Suppressor macrophage treated with lipopolysaccharide for 4 hours (primary cell): ENCODE measurements at regions not wholly inside any gene's neighbourhood (a gene's known extent, or its start where the extent isn't known, plus 50 kb on each side); places are given as distances from the start of the nearest gene placed in this dataset.

Experiments used
- DNase-seq: peaks from one replicate; pipeline ENCODE4 v3.0.0-alpha.2; 2020

GRCh38 chr1:221164951-221165838, 286.0 kb downstream of the HLX start:
- no peak for DNase-seq

DNA sequence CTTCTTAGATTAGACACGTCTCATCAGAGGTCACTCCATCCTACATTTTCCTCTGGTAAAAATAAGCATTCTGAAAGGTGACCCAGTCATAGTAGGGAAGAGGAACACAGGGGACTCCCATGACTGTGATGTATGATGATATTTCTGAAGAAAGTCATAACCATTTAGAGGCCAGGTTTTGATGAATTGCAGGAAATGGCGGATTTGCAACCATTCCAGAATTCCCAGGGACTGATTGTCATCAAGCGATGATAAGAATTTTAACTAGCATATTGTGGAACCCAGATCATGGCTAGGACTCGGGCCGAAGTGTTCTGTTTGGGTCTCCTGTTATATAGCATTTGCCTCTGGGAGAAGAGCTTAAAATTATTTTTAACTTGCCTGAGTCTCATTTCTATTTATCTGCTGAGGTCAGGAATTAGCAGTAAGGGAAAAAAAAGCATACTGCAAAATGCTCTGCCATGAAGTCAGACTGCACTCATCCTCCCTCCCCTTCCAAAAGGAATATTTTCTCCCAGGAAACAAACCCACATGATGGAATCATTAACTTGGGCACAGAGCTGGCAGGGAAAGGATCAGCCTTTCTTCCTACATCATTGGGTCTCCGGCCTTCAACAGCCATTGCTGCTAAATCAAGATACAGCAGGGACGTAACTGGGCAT, 286.7 kb downstream of the HLX start:
- peak; percentile 26 for DNase-seq

DNA sequence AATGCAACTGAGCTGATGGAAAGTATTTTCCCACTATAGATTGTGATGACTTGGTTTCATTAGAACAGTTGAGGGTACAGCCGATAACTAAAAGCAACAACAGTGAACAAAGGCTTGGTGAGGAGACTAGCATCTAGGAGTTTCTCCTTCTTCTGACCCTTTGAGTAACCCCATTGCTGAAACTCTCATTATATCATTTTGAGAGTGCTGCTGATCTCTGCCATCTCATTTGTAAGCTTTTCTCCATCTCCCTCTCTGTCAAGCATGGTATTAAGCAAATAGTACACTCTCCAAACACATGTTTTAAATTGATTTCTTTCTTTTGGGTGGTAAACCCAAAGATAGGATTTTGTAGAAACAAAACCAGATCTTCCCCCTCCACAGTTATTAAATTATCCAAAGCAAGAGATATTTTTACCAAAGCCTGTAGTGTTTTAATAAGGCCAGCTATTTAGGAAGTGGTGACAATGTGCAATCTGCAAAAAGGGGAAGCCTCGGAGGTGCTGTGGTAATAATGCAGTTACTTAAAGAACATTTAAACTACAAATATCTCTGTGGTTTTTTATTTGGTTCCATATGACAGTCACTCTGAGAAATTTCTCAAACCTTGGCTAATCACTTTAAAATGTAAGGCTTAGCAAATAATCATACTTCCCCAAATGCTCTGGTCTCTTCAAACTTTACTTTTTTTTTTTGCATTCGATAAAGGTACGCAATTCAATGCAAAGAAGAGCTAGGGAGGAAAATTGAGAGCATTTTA, 287.5 kb downstream of the HLX start:
- peak; percentile 94 for DNase-seq

GRCh38 chr1:221169447-221169889, 290.2 kb downstream of the HLX start:
- no peak for DNase-seq

DNA sequence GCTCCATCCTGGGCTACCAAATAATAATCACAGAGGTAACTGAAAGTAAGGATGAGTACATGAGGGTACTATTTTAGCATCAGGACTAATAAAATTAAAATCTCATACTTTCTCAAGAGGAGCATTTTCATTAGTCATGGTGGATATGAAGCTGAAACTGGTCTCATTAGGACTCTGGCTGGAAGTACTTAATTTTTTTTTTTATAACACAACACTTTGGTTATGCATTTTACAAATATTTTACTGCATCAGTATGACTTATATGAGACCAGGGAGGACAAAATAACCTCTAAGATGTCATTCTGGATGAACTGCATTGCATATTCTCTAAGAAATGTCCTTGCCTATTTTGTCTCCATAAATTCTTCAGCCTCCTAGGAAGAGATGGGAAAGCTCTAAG, 290.9 kb downstream of the HLX start:
- no peak for DNase-seq

DNA sequence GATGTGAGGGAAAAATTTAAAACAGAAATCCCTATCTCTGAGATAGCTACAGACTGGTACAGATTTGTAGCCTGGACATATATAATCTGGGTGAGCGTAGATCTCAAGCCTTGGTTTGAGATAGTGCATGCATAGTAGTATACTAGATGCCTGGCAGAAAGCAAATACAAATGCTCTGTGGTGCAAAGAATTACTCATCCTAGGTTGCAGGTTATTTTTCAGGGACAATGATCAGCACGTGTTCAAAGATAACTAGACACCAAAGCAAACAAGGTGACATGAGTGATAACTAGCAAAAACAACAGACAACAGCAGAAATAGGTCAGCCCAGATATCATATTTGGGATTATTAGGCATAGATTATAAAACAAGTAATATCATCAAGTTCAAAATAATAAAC, 292.5 kb downstream of the HLX start:
- no peak for DNase-seq

DNA sequence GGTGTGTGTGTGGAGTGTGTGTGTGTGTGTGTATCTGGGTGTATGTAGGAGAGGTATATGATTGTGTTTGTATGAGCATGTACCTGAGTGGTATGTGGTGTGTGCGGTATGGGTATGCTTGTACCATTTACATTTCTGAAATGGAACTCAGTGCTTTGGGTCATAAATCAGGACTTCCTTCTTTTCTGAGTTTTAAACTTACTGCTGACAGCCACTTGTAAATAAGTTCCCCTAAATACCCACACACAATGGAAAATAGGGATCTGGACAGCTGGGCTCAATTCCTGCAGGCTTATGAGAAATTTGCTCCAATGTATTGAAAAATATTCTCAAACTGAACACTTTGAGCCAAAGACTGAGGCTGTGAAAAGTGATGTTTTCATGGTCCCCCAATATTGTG, 293.6 kb downstream of the HLX start:
- DNase-seq, result peak; percentile 52

DNA sequence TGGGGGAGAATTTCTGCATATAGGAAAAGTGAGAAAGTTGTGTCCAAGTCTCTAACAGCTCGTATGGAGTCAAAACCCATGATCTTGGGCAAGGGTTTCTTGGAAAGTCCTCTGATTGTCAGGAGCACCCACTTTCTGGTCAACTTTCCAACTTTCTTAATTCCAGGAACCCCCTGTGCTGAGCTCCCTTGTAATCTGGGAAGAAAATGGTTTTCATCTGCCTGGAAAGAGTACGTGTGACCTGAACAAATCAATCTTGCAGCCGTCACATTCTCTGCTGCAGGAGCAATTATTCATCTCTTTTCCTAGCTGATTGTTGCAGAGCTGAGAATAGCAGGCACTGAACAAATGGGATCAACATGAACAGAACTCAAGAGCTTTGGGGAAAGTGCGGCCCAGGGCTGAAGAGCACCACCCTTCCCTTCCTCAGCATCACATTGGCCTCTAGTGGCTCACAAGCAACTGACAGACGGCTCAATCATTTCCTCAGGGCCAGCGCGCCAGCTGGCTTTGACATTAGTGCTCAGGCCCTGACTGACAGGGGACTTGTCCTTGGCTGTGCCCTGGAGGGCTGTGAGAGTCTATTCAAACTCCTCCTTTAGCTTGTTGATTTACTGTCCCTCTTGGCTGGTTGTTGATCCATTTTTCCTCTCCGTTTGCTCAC, 295.2 kb downstream of the HLX start:
- peak; percentile 53 for DNase-seq

- DNase-seq, result no peak
Measured at GRCh38 chr1:221175249-221175648, 296.0 kb downstream of the HLX start.

DNA sequence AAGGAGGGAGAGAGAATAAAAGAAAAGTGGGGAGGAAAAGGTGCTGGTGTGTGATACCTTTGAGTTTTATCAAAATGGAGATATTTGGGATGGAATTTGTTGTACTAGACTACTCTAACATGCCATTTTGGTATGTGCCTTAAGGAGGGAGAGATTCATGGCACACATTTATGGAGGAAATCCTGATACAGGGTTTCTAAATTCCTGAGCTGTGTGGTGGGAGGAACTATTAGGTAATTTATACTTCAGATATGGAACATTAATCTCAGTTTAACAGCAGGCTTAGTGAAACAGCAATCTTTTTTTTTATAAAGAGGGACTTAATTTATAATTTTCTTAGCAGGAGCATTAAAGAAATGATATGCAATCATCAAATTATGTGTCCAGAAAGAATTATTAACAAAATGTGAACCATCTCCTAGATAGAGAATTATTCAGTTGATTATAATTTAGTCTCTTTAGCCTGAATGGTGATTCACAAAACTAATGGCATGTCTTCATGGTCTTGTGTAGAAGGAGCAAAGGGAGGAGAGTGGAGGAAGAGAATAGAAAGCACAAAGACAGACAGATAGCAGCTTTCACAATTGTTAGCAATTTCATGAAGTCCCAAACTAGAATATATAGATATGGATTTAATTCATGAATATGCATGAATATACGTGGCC, 301.6 kb downstream of the HLX start:
- DNase-seq, result no peak

DNA sequence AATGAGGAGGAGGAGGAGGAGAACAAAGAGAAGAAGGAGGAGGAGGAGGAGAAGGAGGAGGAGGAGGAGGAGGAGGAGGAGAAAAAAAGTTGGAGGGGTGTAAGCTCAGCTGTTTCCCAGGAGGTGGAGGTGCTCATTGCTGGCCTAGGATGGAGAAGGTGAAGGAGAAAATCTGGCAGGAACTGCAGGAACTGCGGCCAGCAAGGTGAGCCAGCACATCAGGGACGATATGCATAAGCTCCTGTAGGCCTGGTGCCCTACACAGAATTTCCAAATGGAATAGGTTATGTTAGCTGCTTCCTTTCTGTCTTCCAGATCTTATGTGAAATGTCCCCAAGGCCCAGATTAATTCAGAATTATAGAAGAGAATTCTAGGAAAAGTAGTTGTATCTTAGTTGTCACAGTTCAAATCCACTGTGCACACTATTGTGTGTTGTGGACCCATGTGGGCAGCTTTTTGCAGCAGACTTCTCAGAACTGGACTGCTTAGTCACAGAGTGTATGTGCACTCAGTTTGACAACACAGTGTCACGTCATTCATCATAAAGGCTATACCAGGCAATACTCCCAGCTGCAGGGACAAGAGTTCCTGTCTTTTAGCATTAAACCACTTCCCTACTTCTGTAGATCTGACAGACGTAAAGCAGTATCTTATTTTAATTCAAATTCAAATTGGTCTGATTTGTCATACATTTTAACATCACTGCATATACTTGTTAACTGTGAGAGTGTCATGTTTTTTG, 303.7 kb downstream of the HLX start:
- DNase-seq, result peak; percentile 92

DNA sequence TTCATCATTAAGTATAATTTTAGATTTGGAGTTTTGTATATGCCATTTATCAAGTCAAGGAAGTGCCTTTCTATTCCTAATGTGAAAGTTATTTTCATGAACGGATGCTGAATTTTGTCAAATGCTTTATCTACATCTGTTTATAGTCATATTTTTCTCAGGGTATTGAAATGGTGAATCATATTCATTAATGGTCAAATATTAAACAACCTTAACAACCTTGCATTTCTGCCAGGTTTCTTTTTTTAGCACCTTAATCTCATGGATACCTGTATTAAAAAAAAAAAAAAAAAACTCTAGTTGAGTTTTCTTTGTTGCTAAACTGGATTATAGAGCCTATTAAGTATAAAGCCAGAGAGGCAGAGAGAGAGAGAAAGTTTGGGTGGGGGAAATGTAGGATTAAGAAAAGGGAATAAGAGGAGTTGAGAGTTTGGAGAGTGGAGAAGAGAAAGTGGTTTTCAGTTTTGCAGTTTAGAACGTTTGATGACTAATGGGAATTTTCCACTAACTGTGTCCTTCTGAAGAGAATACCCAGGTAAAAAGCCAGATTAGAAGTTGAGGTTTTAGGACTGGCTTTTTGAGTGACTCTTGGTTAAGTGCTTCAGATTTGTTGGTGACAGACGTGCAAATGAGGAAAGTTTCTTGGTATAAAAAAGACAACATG, 305.0 kb downstream of the HLX start:
- no peak for DNase-seq

- no peak for DNase-seq
Measured at GRCh38 chr1:221187174-221187573, 307.9 kb downstream of the HLX start.

- DNase-seq, result peak; percentile 92
Measured at GRCh38 chr1:221188458-221188857, 309.2 kb downstream of the HLX start.

DNA sequence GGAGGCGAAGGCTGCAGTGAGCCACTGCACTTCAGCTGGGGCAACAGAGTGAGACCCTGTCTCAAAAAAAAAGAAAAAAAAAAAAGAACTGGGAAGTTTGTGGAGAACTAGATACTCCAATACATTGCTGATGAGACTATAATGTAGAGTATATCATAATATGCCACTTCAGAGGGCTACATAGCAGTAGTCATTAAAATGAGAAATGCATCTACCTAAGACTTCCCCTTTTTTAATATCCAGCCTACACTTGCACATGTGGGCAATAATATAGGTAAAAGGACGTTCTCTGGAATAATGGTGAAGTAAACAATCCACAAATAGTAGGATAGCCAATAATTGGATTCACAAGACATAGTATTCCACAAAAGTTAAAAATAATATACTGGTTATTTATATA, 311.0 kb downstream of the HLX start:
- DNase-seq, result no peak

DNA sequence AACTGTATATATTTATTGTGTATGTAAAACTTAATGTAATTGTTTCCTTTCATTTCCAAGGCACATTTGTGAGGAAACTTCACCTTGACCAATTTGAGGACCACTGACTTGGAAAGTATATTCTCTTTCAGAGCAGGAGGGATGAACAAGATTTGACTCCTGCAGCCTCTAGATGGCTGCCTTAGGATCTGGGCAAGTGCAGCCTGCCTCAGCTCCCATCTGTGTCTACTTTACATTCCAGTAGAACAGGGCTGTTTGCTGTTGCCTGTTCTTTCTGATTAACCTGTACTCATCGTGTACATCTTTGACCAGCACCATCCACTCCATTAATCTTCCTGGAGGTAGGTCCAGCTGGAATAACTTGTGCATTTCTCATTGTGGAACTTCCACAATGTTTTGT, 312.8 kb downstream of the HLX start:
- DNase-seq, result no peak

- DNase-seq, result no peak
Measured at GRCh38 chr1:221200464-221200863, 321.2 kb downstream of the HLX start.

DNA sequence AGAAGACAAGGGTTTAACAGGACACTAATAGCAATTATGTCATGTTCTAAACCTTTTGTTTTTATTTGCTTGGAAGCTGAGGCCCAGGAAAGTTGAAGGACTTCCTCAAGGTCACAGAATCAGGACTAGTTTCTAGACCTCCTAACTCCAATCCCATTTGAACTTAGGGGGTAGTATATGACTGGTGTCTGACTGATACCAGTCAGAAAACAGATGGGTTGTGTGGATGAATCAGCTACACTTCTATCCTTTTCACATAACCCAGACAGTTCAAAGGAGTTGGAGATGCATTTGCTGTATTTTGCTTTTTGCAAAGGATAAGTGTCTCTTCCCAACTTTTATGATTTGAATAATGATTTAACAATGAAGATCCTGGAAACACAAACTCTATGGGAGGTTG, 322.5 kb downstream of the HLX start:
- no peak for DNase-seq

GRCh38 chr1:221203224-221204054, 324.2 kb downstream of the HLX start:
- DNase-seq, result peak; percentile 92
